ENCODE measurements at regions not wholly inside any gene's neighbourhood (a gene's known extent, or its start where the extent isn't known, plus 50 kb on each side); places are given as distances from the start of the nearest gene placed in this dataset.

DNA sequence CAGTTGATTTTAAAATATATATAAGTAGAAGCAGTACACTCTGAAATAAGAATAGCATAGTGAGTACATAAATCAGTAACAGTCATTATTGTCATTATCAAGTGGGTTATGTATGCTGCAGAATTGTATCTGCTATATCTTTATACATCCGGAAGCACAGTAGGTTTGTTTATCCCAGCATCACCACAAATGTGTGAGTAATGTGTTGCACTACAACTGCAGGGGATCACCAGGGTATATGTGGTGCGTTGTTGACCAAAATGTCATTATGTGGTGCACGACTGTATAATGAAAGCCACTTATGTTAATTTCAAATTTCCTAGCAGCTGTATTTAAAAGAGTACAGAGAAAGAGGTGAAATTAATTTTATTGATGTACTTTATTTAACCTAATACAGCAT lies 87.7 kb upstream of the GADD45A start:
- TF ChIP-seq, protein P1, sequence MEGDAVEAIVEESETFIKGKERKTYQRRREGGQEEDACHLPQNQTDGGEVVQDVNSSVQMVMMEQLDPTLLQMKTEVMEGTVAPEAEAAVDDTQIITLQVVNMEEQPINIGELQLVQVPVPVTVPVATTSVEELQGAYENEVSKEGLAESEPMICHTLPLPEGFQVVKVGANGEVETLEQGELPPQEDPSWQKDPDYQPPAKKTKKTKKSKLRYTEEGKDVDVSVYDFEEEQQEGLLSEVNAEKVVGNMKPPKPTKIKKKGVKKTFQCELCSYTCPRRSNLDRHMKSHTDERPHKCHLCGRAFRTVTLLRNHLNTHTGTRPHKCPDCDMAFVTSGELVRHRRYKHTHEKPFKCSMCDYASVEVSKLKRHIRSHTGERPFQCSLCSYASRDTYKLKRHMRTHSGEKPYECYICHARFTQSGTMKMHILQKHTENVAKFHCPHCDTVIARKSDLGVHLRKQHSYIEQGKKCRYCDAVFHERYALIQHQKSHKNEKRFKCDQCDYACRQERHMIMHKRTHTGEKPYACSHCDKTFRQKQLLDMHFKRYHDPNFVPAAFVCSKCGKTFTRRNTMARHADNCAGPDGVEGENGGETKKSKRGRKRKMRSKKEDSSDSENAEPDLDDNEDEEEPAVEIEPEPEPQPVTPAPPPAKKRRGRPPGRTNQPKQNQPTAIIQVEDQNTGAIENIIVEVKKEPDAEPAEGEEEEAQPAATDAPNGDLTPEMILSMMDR (IDR thresholded peaks at IDR 0.05), result no peak
- no peak for TF ChIP-seq REST (IDR thresholded peaks at IDR 0.05; ENCODE audit: insufficient read depth in 1 of 2, low read depth in 2 of 2, low read length in 1 of 2)
